SK-N-SH treated with all-trans-retinoic acid at 6 μM for 48 hours (cell line): ENCODE measurements at regions not wholly inside any gene's neighbourhood (a gene's known extent, or its start where the extent isn't known, plus 50 kb on each side); places are given as distances from the start of the nearest gene placed in this dataset.

Source experiments
- ATAC-seq: fragments of 200-7000 bp; cut with Tn5 transposase; 3 replicates; pipeline ENCODE4 v1.9.1; 2020; ENCODE audit warnings: mild to moderate bottlenecking, moderate library complexity
- BACH2 ChIP-seq: fragments of 250-450 bp; sonication (Bioruptor Pico); IDR thresholded peaks from 2 replicates; pipeline ENCODE4 v1.9.0; 2021; ENCODE audit warnings: mild to moderate bottlenecking, borderline replicate concordance
- CREB5 ChIP-seq: fragments of 250-450 bp; sonication (Bioruptor Pico); IDR thresholded peaks from 2 replicates; pipeline ENCODE4 v1.5.1; 2020; ENCODE audit warnings: low read depth, mild to moderate bottlenecking, moderate library complexity
- GLIS3 ChIP-seq: fragments of 250-450 bp; sonication (Bioruptor Pico); IDR thresholded peaks from 2 replicates; pipeline ENCODE4 v1.5.0; 2020; ENCODE audit warnings: mild to moderate bottlenecking, moderate library complexity
- OSR1 ChIP-seq: fragments of 250-450 bp; sonication (Bioruptor Pico); IDR thresholded peaks from 2 replicates; pipeline ENCODE4 v1.8.0; 2022; ENCODE audit warnings: moderate library complexity, mild to moderate bottlenecking, inconsistent platforms
- PATZ1 ChIP-seq: fragments of 250-450 bp; sonication (Bioruptor Pico); IDR thresholded peaks from 2 replicates; pipeline ENCODE4 v1.8.0; 2020; ENCODE audit warnings: mild to moderate bottlenecking, moderate library complexity, borderline replicate concordance
- RARB ChIP-seq: fragments of 250-450 bp; sonication (Bioruptor Pico); IDR thresholded peaks from 2 replicates; pipeline ENCODE4 v1.8.0; 2021; ENCODE audit warnings: mild to moderate bottlenecking, moderate library complexity
- SNAI2 ChIP-seq: fragments of 250-450 bp; sonication (Bioruptor Pico); IDR thresholded peaks from 2 replicates; pipeline ENCODE4 v1.5.0; 2020; ENCODE audit warnings: mild to moderate bottlenecking, moderate library complexity
- TOX ChIP-seq: fragments of 250-450 bp; sonication (Bioruptor Pico); IDR thresholded peaks from 2 replicates; pipeline ENCODE4 v1.8.0; 2021; ENCODE audit warnings: mild to moderate bottlenecking, moderate library complexity, borderline replicate concordance
- ZFP3 ChIP-seq: fragments of 250-450 bp; sonication (Bioruptor Pico); IDR thresholded peaks from 2 replicates; pipeline ENCODE4 v1.5.0; 2020; ENCODE audit warnings: mild to moderate bottlenecking, moderate library complexity
- ZFP30 ChIP-seq: fragments of 450-650 bp; formaldehyde crosslinking; IDR thresholded peaks from 2 replicates; pipeline ENCODE4 v1.5.0; 2022; ENCODE audit warnings: mild to moderate bottlenecking, moderate library complexity
- ZNF565 ChIP-seq: fragments of 450-650 bp; formaldehyde crosslinking; conservative IDR thresholded peaks from 2 replicates; pipeline ENCODE4 v1.5.0; 2020; ENCODE audit warnings: low read depth, mild to moderate bottlenecking, moderate library complexity
- ZNF8 ChIP-seq: fragments of 450-650 bp; formaldehyde crosslinking; IDR thresholded peaks from 2 replicates; pipeline ENCODE4 v1.5.0; 2020; ENCODE audit warnings: mild to moderate bottlenecking, moderate library complexity
- TF ChIP-seq, protein P1 (sequence below): fragments of 250-450 bp; sonication (Bioruptor Pico); IDR thresholded peaks from 2 replicates; pipeline ENCODE4 v1.5.1; 2021; ENCODE audit warnings: mild to moderate bottlenecking, moderate library complexity
- TF ChIP-seq, protein P2 (sequence below): fragments of 250-450 bp; sonication (Bioruptor Pico); IDR thresholded peaks from 2 replicates; pipeline ENCODE4 v1.8.0; 2021; ENCODE audit warnings: low read depth, mild to moderate bottlenecking, moderate library complexity, borderline replicate concordance

- no peak for TF ChIP-seq ZFP3 (CRISPR knock-in tag)
- no peak for TF ChIP-seq ZNF8
- TF ChIP-seq GLIS3 (CRISPR knock-in tag) = no peak
- TF ChIP-seq CREB5 (CRISPR knock-in tag) = no peak
- TF ChIP-seq, protein P1, sequence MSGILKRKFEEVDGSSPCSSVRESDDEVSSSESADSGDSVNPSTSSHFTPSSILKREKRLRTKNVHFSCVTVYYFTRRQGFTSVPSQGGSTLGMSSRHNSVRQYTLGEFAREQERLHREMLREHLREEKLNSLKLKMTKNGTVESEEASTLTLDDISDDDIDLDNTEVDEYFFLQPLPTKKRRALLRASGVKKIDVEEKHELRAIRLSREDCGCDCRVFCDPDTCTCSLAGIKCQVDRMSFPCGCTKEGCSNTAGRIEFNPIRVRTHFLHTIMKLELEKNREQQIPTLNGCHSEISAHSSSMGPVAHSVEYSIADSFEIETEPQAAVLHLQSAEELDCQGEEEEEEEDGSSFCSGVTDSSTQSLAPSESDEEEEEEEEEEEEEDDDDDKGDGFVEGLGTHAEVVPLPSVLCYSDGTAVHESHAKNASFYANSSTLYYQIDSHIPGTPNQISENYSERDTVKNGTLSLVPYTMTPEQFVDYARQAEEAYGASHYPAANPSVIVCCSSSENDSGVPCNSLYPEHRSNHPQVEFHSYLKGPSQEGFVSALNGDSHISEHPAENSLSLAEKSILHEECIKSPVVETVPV = no peak
- no peak for TF ChIP-seq RARB (CRISPR knock-in tag)
- no peak for TF ChIP-seq OSR1 (CRISPR knock-in tag)
- no peak for TF ChIP-seq ZFP30 (CRISPR knock-in tag)
- no peak for ATAC-seq
Measured at GRCh38 chr10:90403211-90404000, 454.4 kb downstream of the HTR7 start.

DNA sequence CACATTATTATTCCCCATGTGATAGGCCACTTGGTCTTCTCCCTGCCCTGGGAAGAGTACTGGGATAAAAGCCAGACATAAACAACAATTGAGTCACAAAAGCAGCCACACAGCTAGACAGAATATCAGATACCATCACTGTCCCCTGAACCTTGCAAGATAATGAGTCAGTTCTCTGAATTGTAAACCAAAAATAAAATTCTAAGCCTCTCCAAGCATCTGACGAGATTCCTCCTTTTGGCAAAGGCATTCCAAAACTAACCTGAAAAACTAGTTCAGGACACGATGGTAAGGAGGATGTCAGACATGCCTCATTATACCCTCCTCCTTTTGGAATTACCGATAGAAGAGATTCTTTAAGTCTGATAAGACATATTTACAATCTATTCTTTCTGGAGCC lies 450.7 kb downstream of the HTR7 start:
- TF ChIP-seq, protein P1 = no peak
- no peak for TF ChIP-seq ZNF8
- no peak for ATAC-seq

DNA sequence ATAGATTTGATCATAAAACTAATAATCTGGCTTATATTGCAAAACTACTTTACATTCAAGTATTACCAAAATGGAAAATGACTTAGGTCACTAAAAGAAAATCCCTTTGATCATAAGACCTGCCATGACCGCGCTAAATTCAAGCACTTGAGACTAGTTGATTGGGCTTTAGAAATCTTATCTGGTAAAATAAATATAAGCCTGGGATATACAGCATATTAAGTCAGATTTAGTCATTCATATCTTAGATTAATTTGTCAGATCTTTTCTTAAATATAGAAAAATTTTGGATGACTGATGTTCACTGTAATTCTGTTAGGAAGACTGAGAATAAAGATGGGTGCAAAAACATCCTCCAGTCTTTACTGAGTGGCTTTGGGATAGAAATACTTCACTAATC lies 450.0 kb downstream of the HTR7 start:
- no peak for ATAC-seq
- TF ChIP-seq TOX (CRISPR knock-in tag) = no peak
- no peak for TF ChIP-seq PATZ1 (CRISPR knock-in tag)
- no peak for TF ChIP-seq BACH2 (CRISPR knock-in tag)
- TF ChIP-seq SNAI2 = no peak

GRCh38 chr10:90412582-90412981 lies 445.3 kb downstream of the HTR7 start:
- ATAC-seq = no peak
- TF ChIP-seq CREB5 (CRISPR knock-in tag) (no peak), OSR1 (CRISPR knock-in tag) (no peak)

DNA sequence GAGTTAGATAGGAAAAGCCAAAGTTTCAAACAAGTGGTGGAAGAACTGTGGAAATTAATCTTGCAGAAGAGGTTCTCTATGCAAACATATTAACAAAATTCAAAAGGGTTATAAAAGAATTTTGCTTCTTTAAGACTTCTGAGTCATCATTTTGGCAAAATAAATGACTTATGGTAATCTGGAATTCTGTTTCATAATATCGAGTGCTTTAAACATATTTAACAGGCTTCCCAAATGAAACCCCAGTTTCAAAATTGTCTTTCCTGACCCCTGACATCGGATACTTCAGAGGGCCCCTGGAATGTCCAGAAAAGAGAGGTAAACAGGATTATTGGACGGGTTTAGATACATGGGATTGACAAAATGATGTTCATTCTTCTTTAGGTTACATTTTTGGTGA lies 444.6 kb downstream of the HTR7 start:
- TF ChIP-seq PATZ1 (CRISPR knock-in tag) = no peak
- TF ChIP-seq, protein P2, sequence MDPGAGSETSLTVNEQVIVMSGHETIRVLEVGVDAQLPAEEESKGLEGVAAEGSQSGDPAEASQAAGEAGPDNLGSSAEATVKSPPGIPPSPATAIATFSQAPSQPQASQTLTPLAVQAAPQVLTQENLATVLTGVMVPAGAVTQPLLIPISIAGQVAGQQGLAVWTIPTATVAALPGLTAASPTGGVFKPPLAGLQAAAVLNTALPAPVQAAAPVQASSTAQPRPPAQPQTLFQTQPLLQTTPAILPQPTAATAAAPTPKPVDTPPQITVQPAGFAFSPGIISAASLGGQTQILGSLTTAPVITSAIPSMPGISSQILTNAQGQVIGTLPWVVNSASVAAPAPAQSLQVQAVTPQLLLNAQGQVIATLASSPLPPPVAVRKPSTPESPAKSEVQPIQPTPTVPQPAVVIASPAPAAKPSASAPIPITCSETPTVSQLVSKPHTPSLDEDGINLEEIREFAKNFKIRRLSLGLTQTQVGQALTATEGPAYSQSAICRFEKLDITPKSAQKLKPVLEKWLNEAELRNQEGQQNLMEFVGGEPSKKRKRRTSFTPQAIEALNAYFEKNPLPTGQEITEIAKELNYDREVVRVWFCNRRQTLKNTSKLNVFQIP (CRISPR knock-in tag) = no peak
- TF ChIP-seq ZNF565 (CRISPR knock-in tag) = no peak
- TF ChIP-seq, all 23 proteins: peak for 0
- no peak for ATAC-seq
